ENCODE measurements at regions not wholly inside any gene's neighbourhood (a gene's known extent, or its start where the extent isn't known, plus 50 kb on each side); places are given as distances from the start of the nearest gene placed in this dataset.

DNA sequence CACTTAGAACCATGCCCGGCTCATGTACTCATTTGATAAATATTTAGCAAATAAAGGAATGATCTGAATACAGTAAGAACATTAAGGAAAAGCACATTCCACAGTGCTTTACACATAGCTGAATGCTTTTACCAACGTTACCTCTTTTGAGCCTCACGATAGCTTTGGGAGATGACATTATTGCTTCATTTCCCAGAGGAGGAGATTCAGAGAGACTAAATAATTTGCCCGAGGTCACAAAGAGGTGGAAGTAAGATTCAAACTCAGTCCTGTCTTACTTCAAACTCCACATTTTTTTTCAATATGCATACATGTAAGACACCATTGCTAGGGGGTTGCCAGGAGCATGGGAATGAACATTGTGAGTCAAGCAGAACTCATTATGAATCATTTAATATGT is 538.5 kb downstream of the BCOR start:
- TF ChIP-seq, protein P1, sequence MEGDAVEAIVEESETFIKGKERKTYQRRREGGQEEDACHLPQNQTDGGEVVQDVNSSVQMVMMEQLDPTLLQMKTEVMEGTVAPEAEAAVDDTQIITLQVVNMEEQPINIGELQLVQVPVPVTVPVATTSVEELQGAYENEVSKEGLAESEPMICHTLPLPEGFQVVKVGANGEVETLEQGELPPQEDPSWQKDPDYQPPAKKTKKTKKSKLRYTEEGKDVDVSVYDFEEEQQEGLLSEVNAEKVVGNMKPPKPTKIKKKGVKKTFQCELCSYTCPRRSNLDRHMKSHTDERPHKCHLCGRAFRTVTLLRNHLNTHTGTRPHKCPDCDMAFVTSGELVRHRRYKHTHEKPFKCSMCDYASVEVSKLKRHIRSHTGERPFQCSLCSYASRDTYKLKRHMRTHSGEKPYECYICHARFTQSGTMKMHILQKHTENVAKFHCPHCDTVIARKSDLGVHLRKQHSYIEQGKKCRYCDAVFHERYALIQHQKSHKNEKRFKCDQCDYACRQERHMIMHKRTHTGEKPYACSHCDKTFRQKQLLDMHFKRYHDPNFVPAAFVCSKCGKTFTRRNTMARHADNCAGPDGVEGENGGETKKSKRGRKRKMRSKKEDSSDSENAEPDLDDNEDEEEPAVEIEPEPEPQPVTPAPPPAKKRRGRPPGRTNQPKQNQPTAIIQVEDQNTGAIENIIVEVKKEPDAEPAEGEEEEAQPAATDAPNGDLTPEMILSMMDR (conservative IDR thresholded peaks at IDR 0.05; ENCODE audit: low read depth, low read length) = no peak
- no peak for TF ChIP-seq EZH2 (IDR thresholded peaks at IDR 0.05; ENCODE audit: low read length, unreplicated experiment)
- TF ChIP-seq EZH2phosphoT487 (IDR thresholded peaks at IDR 0.05; ENCODE audit: borderline replicate concordance, low read length) = no peak
